ENCODE measurements at regions not wholly inside any gene's neighbourhood (a gene's known extent, or its start where the extent isn't known, plus 50 kb on each side); places are given as distances from the start of the nearest gene placed in this dataset.

- TF ChIP-seq CTCF (IDR thresholded peaks at IDR 0.05) (no peak), EZH2 (IDR thresholded peaks at IDR 0.05; ENCODE audit: borderline replicate concordance, insufficient read depth, low read depth, low read length, poor library complexity, severe bottlenecking) (no peak)
Measured at GRCh38 chrX:138761380-138761779, 49.9 kb upstream of the FGF13 start.
